ENCODE measurements at regions not wholly inside any gene's neighbourhood (a gene's known extent, or its start where the extent isn't known, plus 50 kb on each side); places are given as distances from the start of the nearest gene placed in this dataset.
A peak's percentile ranks its signal among the peaks of the same experiment; 100 is the strongest.
"Not testable (repeated sequence)": the region's sequence is repeated elsewhere in the genome, so short reads cannot be mapped to it uniquely, and the experiment has no call there.

DNA sequence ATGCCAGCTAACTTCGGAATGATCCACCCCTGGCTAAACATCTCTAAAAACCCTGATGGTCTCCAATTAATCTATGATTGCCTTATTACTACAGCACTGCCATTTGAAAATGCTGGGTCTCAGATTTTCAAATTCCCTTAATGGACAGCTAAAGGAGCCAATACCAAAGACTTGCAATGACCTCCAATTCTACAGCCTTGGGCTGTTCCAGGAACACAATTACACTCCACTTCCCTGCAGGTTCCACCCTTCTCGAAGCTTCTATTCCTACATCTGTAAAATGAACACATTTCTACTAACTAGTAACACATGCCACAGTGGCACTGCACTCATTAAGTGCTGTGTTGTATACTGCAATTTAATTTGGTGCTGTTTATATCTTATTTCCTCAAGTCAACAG lies 85.7 kb upstream of the AK4 start:
- DNase-seq (ENCODE audit: low read depth): no peak

DNA sequence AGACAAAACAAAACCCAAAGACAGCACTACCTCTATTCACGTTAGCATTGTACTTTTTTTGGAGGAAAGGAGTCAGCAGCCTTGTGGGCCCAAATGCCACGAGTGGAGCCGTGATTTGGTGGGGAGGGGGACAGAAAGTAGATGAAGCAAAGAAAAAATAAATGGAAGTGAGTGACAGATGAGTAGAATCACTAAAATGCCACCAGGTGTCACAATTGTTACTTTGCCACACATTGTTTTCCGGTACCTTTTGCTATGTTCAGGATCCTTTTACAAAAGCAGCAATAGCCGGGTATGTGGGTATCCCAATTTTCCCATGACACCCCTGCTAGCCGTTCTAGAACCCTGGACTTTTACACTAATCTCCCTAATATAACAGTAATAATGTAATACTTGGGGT lies 85.0 kb upstream of the AK4 start:
- peak; percentile 20 for DNase-seq (ENCODE audit: low read depth)

DNA sequence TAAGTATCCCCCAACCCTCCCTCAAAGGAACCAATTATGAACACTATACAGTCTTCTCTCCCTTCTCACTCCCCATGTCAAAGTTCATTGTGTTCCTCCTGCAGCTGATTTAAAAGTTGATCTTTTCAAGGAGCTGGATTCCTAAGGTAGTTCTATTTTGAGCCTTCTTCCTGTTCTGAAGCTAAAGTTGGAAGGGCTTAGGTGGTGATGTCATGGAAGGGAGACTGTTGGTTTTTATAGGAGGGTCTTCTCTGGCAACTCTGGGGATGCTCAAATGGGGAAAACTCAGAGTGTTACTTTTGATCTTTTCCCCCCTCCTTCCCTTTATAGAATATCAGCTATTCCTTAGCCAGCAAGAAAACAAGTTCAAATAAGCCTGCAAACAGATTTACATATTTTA lies 83.0 kb upstream of the AK4 start:
- no peak for DNase-seq (ENCODE audit: low read depth)

DNA sequence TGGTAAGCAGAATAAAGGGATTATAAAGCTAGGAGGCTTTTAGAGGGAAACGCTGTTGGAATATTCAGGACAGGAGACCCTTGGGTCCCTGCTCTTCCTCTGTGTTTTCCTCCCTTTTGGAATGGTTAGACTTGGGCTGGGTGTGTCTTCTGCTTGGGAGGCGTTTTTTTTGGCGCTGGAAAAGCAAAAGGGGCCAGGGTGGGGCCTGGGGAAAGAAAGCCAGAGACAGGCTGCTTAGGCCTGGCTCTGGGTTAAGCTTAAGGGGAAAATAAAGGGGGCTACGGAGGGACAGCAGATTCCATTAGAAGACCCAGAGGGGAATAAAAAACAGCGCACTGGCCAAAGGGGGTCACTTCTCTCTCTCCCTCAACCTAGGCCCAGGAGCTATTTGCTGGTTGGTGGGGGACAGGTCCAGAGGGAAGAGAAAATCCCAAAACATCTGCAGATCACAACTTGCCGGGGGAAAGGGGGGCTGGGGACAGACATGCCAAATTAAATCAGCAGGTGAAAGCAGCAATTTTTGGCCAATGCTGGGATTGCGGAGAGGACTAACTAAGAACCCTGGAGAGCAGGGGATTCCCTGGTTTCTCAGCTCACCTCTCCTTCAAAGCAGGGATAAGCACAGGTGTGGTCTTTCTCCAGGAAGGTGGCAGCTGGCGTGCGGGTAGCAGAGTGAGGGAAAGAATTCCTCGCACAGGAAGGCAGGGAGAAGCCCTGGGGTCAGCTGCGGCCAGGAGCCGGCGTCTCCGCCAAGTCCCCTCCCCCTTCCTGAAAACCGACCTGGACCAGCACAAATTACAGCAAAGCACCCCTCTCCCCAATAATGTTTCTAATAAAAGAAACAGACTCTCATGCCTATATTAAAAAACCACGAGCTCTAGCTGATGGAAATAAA lies 82.2 kb upstream of the AK4 start:
- DNase-seq (ENCODE audit: low read depth): no peak

DNA sequence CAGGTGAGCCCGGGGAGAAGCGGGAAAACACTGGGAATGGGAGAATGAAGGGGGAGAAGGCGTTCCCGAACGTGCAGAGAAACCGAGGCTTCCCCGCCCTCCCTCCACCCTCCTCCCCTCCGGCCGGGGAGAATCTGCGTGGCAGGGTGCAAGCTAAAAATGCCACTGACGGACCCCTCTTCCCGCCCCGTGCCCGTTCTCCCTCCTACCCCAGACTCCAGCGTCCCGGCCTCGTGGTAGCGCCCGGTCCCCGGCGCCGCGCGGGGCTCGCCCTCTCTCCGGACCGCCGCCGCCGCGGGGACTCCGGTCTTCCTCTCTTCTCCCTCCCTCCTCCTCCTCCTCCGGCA lies 81.6 kb upstream of the AK4 start:
- DNase-seq (ENCODE audit: low read depth): no peak

DNA sequence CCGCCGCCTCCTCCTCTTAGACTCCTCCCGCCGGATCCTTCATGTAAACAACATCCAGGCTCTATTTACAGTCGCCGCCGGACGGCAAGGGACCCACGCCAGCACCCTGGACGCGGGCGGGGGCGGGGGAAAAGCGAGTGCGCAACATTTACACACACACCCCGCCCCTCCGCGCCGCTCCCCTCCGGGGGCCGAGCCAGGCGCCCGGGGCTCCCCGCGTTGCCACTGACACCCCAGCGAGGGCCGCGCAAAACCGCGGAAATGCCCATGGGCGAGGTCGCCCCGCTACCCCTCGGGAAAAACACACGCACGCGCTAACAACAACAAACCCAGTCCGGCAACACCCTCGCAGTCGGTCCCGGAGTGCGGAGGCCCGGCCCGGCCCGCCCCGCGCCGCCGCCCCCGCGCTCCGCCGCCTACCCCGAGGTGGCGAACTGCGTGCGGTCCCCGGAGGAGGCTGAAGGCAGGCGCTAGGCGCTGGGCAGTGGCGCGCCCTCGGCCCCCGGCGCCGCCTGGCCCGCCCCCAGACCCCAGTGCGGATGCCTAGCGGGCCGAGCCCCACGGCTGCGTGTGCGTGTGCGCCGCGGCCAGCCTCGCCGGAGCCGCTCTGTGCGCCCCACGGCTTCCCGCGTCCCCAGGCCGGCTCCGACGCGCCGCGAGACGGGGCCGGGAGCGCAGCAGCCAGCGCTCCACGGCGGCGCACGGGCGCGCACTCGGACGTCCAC lies 81.1 kb upstream of the AK4 start:
- DNase-seq (ENCODE audit: low read depth): peak; percentile 55

DNA sequence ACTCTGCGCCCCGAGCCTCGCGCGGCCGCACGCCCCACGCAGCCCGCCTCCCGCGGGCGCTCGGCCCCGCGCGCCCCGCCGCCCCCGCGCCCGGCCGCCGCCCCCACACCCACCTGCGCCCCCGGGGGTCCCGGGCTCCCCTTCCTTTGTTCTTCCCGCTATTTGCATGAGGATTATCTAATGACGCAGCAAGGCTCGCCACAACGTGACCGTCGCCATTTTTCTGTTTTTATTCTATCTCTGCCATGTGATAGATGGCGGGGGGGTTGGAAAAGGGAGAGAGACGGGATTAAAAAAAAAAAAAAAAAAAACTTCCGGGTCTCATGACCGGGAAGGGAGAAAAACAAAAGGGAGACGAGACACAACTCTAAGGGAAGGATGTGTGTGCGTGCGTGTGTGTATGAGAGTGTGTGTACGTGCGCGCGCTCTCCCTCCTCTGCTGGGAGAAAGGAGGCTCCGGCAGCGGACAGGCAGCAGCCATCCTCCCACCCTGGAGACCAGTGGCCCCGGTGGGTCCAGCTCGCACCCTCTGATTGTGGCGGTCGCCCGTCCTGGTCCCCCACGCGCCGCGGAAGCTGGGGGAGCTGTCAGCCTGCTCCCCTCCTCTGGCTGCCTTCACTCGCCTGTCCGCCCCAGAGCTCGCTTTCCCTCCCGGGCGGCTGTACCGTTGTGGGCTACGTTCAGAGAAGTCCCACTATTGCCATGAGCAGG lies 80.4 kb upstream of the AK4 start:
- DNase-seq (ENCODE audit: low read depth): peak; percentile 63

DNA sequence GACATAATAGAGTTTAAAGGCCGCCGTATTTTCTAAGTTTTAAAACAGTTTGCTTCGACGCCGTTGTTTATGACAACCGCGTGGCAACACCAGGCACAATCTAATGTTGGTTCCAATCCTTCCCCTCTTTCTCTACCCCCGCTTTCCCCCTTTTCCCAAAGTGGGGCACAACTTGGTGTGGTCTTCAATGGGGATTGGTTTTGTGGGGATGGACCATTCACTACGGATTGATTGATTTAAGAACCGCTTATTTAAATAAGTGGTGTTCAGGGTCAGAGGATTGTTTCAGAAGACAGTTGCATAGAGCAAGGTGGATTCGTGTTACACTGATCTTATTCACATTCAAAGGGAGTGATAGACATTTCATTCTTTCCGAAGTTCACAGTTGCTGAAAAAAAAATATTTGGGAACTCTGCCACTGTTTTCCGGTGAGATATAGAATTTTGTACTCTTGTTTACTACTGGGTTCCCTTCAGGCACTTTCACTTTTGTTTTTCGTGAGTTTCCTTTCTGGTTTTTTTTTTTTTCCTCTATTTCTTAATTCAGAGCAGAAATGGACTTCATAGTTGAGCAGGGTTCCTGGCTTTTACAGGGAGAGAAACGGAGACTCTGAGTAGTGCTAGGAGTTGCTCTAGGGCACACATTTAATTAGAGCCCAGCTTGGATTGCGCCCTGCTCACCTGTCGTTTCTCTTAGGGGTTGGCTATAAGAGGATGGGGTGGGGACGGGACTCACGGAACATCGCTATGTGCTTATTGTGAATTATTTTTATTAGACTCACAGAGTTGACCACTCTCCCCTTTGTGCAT lies 79.6 kb upstream of the AK4 start:
- DNase-seq (ENCODE audit: low read depth): peak; percentile 27

DNA sequence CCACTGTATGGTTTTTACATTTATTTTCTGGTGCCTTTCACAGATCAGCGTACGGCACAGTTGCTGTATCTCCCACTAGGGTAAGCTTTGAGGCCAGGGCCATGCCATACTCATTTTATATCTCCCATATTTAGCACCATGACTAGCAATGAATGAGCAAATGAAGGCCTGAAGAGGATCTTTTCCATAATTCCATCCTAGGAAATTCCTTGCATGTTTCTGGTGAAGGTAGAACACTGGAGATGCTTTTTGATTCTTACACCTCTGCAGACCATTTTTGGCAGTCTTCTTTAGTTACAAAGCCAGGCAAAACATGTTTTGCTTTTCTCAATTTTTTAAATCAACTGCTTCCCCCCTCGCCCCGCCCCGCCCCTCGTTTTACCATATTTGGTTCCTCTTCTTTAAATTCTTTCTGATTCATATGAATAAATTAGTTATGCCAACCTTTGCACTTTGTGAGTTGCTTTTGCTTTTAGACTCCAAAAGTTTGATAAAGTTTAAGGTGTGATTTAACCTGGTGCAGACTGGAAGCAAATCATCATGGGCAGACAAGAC lies 78.9 kb upstream of the AK4 start:
- DNase-seq (ENCODE audit: low read depth): no peak

DNA sequence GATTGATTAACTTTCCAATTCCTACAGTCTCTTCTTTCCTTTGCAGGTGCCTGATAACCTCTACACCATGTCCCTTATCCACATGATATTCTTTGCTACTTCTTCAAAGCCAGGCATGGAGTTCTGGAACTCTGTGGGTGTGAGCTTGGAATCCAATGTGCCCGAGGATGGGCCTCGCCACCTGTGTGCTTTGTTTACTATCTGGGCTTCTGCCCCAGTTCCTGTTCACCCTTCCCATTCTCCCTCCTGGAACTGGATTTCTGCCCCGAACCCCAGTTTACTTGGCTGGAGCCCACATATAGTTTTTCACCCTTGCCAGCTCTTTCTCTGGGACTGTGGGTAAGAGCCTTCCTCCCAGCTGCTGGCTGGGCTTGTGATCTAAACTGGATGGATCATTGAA lies 75.2 kb upstream of the AK4 start:
- DNase-seq (ENCODE audit: low read depth): no peak

DNA sequence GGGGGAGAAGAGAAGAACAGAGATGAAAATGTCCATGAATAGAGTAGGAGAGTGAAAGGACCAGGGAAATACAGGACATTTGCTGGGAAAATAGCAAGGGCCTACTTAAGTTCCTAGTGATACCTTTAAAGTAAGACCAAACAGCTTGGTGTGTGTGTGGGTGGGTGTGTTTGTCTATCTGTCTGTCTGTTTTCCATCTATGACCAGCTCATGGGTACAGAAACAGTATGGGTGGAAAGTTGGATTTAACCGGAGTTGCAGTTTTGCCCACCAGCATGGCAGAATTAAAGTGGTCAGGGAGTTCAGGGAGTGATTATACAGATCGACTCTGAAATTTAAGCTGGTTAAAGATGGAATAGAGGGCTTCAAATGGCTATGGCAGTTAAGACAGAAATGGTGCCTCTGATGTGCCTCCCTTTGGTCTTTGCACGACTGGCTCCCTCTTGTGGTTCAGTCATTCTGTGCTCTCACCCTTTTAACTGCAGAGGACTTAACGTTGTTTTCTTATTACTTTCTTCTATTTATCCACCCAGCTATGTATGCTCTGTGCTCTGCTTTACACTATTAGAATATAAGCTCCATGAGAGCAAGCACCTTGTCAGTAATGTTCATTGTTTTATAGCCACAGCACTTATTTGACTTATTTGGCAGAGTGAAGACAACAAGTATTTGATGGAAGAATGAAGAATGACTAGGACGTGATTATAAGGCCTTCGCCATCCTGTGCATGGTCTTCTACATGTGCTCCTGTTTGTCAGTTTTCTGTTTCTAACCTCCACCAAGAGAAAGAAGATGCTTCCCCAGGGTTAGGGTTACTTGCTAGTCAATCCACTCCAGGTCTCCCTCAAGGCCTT lies 72.7 kb upstream of the AK4 start:
- DNase-seq (ENCODE audit: low read depth): peak; percentile 63

DNA sequence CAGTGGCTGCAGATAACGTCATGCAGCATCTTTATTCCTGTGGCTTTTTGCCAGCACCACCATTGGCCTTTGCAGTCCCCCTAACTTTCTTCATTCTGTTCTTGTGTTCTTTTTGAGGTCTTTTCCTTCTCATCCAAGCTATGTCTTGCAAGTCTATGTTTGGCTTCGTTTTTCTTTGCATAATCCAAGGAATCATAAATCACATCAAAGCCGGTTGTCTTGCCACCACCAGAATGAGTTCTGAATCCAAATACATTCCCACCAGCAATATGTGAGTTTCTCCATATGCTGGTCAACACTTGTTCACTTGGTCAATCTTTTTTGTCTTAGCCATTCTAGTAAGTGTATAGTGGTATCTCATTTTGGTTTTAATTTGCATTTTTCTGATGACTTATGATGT lies 70.6 kb upstream of the AK4 start:
- DNase-seq (ENCODE audit: low read depth): no peak

DNA sequence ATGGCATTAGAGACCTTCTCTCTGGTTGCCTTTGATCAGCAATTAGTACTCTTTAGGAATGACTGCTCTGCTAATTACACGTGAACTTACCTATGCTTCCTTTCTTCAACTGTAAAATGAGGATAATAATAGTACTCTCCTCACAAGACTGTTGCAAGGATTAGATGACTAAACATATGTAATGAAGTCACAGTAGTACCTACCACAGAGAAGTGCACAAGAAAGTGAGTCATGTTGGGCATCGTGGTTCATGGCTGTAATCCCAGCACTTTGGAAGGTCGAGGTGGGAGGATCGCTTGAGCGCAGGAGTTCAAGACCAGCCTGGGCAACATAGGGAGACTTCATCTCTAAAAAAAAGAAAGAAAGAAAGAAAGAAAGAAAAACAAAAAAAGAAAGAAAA lies 68.1 kb upstream of the AK4 start:
- DNase-seq (ENCODE audit: low read depth): peak; percentile 42

DNA sequence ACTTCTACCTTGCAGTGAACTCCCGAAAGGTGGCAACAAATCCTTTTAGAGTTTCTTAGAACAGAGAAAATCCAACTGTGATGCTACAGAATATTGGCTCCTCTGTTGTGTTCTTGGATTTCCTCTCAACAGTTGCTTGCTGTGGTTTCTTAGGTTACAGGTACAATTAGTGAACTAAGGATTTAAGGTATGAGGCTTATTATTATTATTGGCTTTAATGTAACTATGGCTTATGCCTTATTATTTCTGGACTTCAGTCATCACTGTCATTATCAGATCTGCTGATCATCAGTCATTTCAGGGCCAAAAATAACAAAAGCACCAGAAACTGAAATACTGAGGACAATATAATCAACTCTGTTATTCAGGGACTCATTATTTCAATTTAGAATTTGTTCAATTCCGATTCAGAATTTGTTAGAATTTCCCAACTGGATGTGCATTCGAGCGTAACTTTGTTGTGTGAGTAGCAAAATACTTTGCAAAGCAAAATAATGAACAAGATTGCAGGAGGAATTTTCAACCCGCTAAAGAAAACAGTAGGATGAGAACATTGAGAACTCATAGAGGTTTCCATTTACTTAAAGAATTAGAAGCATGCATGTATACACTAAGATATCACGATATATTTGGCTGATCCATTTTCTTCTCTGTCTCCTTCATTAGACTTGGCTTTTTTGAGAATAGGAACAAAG lies 65.5 kb upstream of the AK4 start:
- no peak for DNase-seq (ENCODE audit: low read depth)

DNA sequence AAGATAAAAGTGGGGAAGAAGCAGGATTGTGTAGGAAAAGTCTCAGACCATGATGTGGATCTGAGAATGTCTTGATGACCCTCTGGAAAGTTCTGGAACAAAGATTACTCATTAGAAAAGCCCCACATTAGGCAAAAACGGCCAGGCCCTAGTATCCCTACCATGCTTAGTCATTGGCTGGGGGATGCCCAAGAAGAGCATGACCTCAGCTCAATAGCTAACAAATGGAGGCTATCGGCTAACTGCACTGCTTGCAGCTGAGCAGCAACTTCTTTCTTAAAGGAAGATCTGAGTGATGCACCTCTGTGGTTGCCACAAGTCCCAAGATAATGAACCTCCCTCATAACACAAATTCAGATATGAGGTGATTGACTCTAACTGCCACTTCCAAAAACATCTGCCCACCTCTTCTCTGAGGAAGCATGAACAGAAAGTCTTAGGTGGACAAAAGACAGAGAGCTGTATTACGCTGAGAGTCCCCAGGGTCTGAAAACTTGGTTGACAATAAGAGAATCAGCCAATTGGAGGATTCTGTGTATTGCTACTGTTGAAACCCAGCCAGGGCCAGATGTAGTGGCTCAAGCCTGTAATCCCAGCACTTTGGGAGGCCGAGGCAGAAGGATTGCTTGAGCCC lies 64.6 kb upstream of the AK4 start:
- peak; percentile 28 for DNase-seq (ENCODE audit: low read depth)

DNA sequence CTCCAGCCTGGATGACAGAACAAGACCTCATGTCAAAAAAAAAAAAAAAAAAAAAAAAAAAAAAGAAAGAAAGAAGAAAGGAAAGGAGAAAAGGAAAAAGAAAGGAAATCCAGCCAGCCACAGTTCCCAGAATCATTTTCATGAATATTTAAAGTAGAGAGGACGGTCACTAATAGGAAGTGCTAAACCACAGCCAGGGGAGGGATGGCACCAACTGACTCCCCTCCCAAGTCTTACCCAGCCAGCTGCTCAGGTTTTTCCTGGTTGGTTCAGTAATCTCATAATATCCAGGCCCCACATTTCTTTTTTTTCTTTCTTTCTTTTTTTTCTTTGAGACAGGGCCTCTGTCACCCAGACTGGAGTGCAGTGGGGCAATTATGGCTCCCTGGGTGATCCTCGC lies 63.9 kb upstream of the AK4 start:
- no peak for DNase-seq (ENCODE audit: low read depth)

DNA sequence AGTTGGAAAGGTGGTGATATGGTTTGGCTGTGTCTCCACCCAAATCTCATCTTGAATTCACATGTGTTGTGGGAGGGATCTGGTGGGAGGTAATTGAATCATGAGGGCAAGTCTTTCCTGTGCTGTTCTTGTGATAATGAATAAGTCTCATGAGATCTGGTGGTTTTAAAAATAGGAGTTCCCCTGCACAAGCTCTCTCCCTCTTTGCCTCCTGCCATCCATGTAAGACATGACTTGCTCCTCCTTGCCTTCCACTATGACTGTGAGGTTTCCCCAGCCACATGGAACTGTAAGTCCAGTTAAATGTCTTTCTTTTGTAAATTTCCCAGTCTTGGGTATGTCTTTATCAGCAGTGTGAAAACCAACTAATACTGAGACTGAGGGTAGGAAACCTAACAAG lies 60.5 kb upstream of the AK4 start:
- DNase-seq (ENCODE audit: low read depth): not testable (repeated sequence)

DNA sequence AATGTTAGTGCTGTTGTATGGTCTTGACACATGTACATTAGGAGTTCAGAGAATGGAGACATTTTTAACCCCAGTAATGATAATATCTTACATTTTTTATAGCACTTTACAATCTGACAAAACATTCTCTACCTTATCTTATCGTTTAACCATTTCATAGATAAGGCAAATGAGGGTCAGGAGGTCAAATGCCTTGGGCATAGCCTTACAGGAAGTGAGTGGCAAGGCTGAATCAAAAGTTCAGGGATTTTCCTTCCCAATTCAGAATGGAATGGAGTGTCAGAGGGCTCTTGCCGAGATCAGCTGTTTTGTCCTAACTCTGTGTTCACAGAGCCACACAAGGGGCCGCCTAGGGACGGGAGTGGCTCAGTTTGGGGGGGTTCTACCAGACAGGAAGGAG lies 57.6 kb upstream of the AK4 start:
- DNase-seq (ENCODE audit: low read depth): peak; percentile 32

DNA sequence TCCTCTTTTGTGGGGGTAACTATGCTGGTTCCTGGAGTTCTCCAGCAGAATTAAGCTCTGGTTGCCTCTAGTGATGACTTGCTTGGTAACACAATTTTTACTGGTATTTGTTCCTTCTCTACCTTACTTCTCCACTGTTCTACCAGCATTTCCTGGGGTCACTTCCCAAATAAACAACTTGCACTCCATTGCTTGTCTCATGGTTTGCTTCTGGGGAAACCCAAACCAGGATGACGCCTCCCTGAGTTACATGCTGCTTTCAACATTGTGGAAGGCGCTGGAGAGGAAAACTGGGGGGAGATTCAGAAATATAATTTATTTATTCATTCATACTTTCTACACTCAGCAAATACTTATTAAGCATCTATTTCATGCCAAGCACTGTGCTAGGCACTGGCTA lies 55.3 kb upstream of the AK4 start:
- no peak for DNase-seq (ENCODE audit: low read depth)

DNA sequence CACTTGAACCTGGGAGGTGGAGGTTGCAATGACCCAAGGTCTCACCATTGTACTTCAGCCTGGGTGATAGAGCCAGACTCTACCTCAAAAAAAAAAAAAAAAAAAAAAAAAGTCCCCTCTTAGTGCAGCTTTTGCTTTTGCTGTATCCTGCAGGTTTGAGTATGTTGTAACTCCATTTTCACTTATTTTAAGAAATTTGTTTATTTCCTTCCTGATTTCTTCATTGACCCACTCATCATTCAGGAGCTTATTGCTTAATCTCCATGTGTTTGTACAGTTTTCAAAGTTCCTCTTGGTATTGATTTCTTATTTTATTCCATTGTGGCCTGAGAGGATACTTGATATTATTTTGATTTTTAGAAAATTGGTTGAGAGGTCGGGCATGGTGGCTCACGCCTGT lies 50.9 kb upstream of the AK4 start:
- DNase-seq (ENCODE audit: low read depth): no peak

All from M059J (cell line).